ENCODE measurements at regions not wholly inside any gene's neighbourhood (a gene's known extent, or its start where the extent isn't known, plus 50 kb on each side); places are given as distances from the start of the nearest gene placed in this dataset.

DNA sequence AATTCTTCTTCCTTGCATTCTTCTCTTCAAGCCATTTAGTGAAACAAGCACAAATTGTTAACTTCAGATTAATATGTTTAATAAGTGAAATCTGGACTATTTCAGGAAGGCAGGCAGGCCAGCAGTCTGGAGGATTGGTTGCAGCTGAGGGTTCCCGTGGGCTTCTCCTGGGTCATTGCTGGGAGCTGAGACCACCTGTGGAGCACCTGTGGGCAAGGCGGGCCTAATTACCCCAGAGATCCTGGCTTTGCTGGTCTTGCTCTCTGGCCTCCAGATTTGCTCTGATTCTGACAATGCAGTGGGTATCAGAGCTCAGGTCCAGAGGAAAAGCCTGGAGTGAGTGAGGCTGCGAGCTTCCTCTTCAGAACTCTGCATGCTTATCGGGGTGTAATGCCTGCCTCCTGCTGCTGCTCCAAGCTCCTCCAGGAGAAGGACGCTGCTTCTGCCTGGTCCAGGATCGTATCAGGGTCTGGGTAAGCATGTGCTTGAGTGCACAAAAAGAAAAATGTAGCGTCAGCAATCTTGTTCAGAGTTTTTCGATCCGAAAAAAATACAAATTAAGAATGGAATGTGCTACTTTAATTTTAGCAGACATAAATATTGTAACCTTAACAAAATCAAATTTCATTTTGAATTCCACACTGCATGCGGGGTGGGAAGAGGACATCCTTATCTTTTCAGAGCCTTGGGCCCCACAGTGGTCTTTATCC, 93.8 kb downstream of the TMEM30B start:
- no peak overlapping the region for H3K27ac ChIP-seq
- no peak overlapping the region for H3K4me3 ChIP-seq
- DNase-seq (ENCODE audit: low spot score), result no peak
- TF ChIP-seq, protein P1, sequence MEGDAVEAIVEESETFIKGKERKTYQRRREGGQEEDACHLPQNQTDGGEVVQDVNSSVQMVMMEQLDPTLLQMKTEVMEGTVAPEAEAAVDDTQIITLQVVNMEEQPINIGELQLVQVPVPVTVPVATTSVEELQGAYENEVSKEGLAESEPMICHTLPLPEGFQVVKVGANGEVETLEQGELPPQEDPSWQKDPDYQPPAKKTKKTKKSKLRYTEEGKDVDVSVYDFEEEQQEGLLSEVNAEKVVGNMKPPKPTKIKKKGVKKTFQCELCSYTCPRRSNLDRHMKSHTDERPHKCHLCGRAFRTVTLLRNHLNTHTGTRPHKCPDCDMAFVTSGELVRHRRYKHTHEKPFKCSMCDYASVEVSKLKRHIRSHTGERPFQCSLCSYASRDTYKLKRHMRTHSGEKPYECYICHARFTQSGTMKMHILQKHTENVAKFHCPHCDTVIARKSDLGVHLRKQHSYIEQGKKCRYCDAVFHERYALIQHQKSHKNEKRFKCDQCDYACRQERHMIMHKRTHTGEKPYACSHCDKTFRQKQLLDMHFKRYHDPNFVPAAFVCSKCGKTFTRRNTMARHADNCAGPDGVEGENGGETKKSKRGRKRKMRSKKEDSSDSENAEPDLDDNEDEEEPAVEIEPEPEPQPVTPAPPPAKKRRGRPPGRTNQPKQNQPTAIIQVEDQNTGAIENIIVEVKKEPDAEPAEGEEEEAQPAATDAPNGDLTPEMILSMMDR (IDR thresholded peaks at IDR 0.05), result no peak

DNA sequence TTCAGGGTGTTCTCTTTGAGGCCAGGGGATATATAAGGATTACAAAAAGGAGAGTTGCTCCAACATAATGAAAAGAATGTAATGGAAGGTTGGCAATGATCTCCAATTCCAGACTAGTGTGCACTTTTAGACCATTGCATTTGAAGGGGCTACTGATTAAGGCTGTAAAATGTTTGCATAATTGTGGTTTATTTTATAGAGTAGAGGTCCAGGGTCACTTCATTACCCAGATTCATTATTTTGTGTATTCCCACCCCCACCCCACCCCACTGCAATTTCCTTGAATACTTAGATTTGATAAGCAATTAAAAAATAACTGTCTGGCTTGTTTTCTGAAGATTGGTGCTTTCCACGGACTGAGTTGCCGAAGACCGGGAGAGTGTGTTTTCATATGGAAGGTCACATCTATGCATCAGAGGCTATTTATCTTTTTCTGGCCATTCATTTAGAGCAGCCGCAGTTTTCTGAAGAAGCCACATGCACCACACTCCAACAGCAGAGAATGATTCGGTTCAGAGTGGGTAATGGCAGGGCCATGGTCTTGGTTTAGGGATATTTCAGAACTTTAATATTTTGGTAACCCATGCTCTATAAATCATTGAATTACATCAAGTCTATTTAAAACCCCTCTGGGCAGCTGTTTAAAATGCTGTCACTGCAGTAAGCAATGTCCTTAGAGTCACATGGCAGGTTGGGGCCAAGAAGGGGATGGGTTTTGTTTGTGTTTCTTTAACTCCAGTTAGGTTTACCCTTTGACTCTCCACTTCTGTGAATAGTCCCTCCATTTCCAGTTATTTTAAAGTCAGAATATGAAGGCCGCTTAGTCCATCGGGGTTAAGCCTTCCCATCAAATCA, 94.6 kb downstream of the TMEM30B start:
- H3K4me3 ChIP-seq, result no peak overlapping the region
- TF ChIP-seq, protein P1 (IDR thresholded peaks at IDR 0.05), result no peak
- H3K27ac ChIP-seq, result no peak overlapping the region
- no peak for DNase-seq (ENCODE audit: low spot score)

DNA sequence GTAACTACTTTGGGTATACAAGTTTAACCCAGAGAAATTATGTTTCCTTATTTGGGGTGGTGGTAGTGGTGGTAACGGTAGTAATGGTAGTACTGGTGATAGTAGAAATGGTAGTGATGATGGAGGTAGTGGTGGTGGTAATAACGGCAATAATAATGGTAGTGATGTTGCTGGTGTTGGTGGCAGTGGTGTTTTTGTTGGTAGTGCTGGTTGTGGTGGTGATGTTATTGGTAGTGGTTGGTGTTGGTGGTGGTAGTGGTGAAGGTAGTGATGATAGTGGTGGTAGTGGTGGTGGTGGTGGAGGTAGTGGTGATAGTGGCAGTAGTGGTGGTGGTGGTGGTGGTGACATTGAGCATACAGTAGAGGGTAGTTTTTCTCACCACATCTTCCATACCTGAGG, 95.6 kb downstream of the TMEM30B start:
- no peak overlapping the region for H3K27ac ChIP-seq
- TF ChIP-seq, protein P1 (IDR thresholded peaks at IDR 0.05), result no peak

DNA sequence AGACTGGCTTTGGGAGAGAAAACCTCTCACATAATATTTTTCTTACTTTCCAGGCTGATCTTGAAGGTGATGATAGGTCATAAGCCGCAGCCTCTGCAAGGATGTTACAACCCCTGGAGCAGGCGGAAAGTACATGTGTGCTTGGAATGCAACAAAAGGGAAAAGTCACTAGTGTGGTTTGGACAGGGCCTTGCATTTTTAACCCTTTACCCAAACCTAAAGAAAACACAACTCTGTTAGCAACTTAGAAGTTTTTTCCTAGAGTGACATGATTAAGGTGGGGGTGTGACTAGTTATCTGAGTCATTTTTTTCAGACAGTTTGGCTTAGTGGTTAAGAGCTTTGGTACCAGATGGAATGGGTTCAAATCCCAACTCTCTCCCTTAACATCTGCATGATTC, 97.0 kb downstream of the TMEM30B start:
- TF ChIP-seq, protein P1 (IDR thresholded peaks at IDR 0.05), result no peak
- no peak overlapping the region for H3K27ac ChIP-seq
- H3K4me3 ChIP-seq, result no peak overlapping the region
- DNase-seq (ENCODE audit: low spot score), result no peak

More for the DNA sequence above, 95.6 kb downstream of the TMEM30B start:
- DNase-seq (ENCODE audit: low spot score), result no peak
- no peak overlapping the region for H3K4me3 ChIP-seq

DNA sequence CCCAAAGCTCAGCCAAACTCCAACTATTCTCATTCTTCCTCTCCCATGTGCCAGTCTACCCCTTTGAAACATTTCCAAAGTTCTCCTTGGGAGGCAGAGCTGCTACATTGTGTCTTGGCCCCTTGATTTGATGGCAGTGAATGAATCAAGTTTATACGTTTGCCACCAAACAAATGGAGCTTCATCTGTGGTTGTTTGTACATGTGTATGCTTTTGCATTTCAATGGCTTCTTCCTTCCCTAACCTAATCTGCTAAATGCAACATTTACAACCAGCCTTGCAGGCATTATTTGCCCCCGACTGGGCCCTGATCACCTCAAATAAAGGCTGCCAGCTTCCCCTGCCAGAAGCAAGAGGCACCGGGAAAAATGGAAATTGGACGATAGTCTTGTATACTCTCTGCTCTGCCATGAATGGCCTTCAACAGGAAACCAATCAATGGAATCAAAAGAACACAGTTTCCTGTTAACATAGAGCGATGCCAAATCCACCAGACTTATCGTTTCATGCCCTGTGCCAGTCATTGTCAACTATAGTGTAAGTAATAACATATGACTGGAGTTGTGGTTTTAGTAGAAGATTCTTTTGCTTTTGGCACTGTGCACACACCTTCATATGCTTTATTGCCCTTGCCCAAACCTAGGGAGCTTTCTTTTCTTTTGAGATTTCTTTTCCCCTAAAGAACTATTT, 97.8 kb downstream of the TMEM30B start:
- no peak for DNase-seq (ENCODE audit: low spot score)
- TF ChIP-seq, protein P1 (IDR thresholded peaks at IDR 0.05), result no peak
- Histone ChIP-seq H3K4me3 (no peak overlapping the region), H3K27ac (no peak overlapping the region)

DNA sequence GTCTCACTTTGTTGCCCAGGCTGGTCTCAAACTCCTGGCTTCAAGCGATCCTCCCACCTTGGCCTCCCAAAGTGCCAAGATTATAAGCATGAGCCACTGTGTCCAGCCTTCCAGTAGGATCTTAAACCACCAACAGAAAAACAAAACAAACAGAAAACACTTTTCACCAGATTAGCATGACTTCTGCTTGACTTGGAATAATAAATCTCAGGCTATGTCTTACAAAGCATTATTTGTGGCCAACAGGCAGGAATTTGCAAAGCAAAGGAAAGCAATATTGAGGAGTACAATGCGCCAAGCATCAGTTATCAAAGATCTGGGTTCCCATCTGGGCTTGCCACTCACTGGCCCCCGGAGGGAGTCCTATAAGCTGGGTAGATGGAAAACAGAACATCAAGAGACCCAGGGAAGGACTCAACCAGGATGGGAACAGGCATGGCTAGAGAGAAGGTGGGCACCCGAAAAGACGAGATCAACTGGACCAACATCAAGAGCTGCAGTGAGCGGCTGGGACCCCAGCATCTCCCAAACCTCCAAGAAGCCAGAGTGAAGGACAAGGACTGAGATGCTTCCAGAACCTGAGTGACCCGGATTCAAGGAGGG, 101.2 kb downstream of the TMEM30B start:
- Histone ChIP-seq H3K4me3 (no peak overlapping the region), H3K27ac (no peak overlapping the region)
- no peak for DNase-seq (ENCODE audit: low spot score)
- TF ChIP-seq, protein P1 (IDR thresholded peaks at IDR 0.05), result no peak

All from coronary artery (tissue), 2 donors.